DOHH2 (cell line): ENCODE measurements at regions not wholly inside any gene's neighbourhood (a gene's known extent, or its start where the extent isn't known, plus 50 kb on each side); places are given as distances from the start of the nearest gene placed in this dataset.

Experiments
- H3F3A ChIP-seq: fragments of 200-600 bp; sonication (generic), shearing (Covaris generic); 2 replicates; pipeline ENCODE4 v1.6.0; 2016; ENCODE audit warnings: antibody characterized with exemption, mild to moderate bottlenecking; ENCODE audit not compliant: control insufficient read depth, insufficient read depth
- H3K27ac ChIP-seq: fragments of 200-600 bp; sonication (generic); 2 replicates; pipeline ENCODE4 v1.5.1; 2014; ENCODE audit warnings: low read depth, mild to moderate bottlenecking, low read length, moderate library complexity
- H3K27me3 ChIP-seq: fragments of 200-600 bp; sonication (generic); 2 replicates; pipeline ENCODE4 v1.6.1; 2014; ENCODE audit warnings: mild to moderate bottlenecking, low read length, mixed read lengths; ENCODE audit not compliant: control insufficient read depth
- H3K36me3 ChIP-seq: fragments of 200-600 bp; sonication (generic); 2 replicates; pipeline ENCODE4 v1.6.1; 2014; ENCODE audit warnings: mild to moderate bottlenecking, low read length, moderate library complexity, mixed read lengths; ENCODE audit not compliant: control insufficient read depth
- H3K4me1 ChIP-seq: fragments of 200-600 bp; sonication (generic); 2 replicates; pipeline ENCODE4 v1.6.1; 2014; ENCODE audit warnings: mild to moderate bottlenecking, low read length, mixed read lengths; ENCODE audit not compliant: control insufficient read depth
- H3K4me2 ChIP-seq: fragments of 200-600 bp; sonication (generic); 2 replicates; pipeline ENCODE4 v1.6.0; 2014; ENCODE audit warnings: mild to moderate bottlenecking, low read length, moderate library complexity
- H3K4me3 ChIP-seq: fragments of 200-600 bp; sonication (generic); 2 replicates; pipeline ENCODE4 v1.5.1; 2014; ENCODE audit warnings: mild to moderate bottlenecking, low read length, mixed read lengths
- H3K79me2 ChIP-seq: fragments of 200-600 bp; sonication (generic); 2 replicates; pipeline ENCODE4 v1.6.1; 2014; ENCODE audit warnings: mild to moderate bottlenecking, low read length, mixed read lengths; ENCODE audit not compliant: control insufficient read depth
- H3K9me2 ChIP-seq: fragments of 200-600 bp; sonication (generic); replicated peaks from 2 replicates; pipeline ENCODE4 v1.6.1; 2014; ENCODE audit warnings: mild to moderate bottlenecking, low read length, mixed read lengths; ENCODE audit not compliant: control insufficient read depth
- H3K9me3 ChIP-seq: fragments of 200-600 bp; sonication (generic); 2 replicates; pipeline ENCODE4 v1.6.1; 2014; ENCODE audit warnings: antibody characterized with exemption, low read length, mixed read lengths; ENCODE audit not compliant: control insufficient read depth, insufficient read depth
- H4K20me1 ChIP-seq: fragments of 200-600 bp; sonication (generic); 2 replicates; pipeline ENCODE4 v1.6.0; 2014; ENCODE audit warnings: low read depth, mild to moderate bottlenecking, antibody characterized with exemption, low read length, moderate library complexity; ENCODE audit not compliant: control insufficient read depth, insufficient read depth
- CTCF ChIP-seq: fragments of 200-600 bp; sonication (generic); IDR thresholded peaks from one replicate; pipeline ENCODE4 v1.5.1; 2014; ENCODE audit warnings: antibody characterized with exemption, mild to moderate bottlenecking, low read depth, low read length; ENCODE audit not compliant: poor library complexity, severe bottlenecking
- EZH2phosphoT487 ChIP-seq: fragments of 200-600 bp; sonication (generic); IDR thresholded peaks from 2 replicates; pipeline ENCODE4 v1.6.1; 2017; ENCODE audit warnings: borderline replicate concordance, mild to moderate bottlenecking, antibody characterized with exemption, low read length, moderate library complexity, mixed read lengths

- peaks cover 18% of the 10 kb centered on the region for H3K27me3 ChIP-seq
- H3K9me3 ChIP-seq = no peaks in the 10 kb centered on the region
- H3K4me3 ChIP-seq = no peak overlapping the region
- H3K9me2 ChIP-seq = no peaks in the 10 kb centered on the region
- TF ChIP-seq EZH2phosphoT487 = no peak
- H3K36me3 ChIP-seq = no peaks in the 10 kb centered on the region
- H3K79me2 ChIP-seq = no peaks in the 10 kb centered on the region
- no peak overlapping the region for H3K4me2 ChIP-seq
- H3K4me1 ChIP-seq = no peaks in the 10 kb centered on the region
- H4K20me1 ChIP-seq = no peaks in the 10 kb centered on the region
- no peak overlapping the region for H3K27ac ChIP-seq
- no peaks in the 10 kb centered on the region for H3F3A ChIP-seq
Measured at GRCh38 chr10:78391585-78391984, 357.9 kb downstream of the RPS24 start.

- Histone ChIP-seq H3K4me3 (no peak overlapping the region), H3K27me3 (peaks cover 18% of the 10 kb centered on the region), H3K9me3 (no peaks in the 10 kb centered on the region), H3K79me2 (no peaks in the 10 kb centered on the region), H4K20me1 (no peaks in the 10 kb centered on the region), H3K4me2 (no peak overlapping the region), H3K27ac (no peak overlapping the region), H3K36me3 (no peaks in the 10 kb centered on the region), H3F3A (no peaks in the 10 kb centered on the region), H3K9me2 (no peaks in the 10 kb centered on the region), H3K4me1 (no peaks in the 10 kb centered on the region)
- TF ChIP-seq EZH2phosphoT487 (no peak), CTCF (no peak)
Measured at GRCh38 chr10:78392197-78392596, 358.5 kb downstream of the RPS24 start.

GRCh38 chr10:78393094-78393493 is 359.4 kb downstream of the RPS24 start:
- Histone ChIP-seq H3F3A (no peaks in the 10 kb centered on the region), H3K4me2 (no peak overlapping the region), H3K27me3 (peaks cover 18% of the 10 kb centered on the region), H3K9me3 (no peaks in the 10 kb centered on the region), H3K9me2 (no peaks in the 10 kb centered on the region), H3K79me2 (no peaks in the 10 kb centered on the region), H3K27ac (no peak overlapping the region), H3K36me3 (no peaks in the 10 kb centered on the region), H4K20me1 (no peaks in the 10 kb centered on the region), H3K4me3 (no peak overlapping the region), H3K4me1 (no peaks in the 10 kb centered on the region)
- TF ChIP-seq CTCF (no peak), EZH2phosphoT487 (no peak)

GRCh38 chr10:78394047-78394446 is 360.4 kb downstream of the RPS24 start:
- Histone ChIP-seq H3K9me2 (no peaks in the 10 kb centered on the region), H3K27ac (no peak overlapping the region), H3K36me3 (no peaks in the 10 kb centered on the region), H3F3A (no peaks in the 10 kb centered on the region), H3K4me2 (no peak overlapping the region), H3K79me2 (no peaks in the 10 kb centered on the region), H4K20me1 (no peaks in the 10 kb centered on the region), H3K27me3 (peaks cover 17% of the 10 kb centered on the region), H3K4me3 (no peak overlapping the region), H3K9me3 (no peaks in the 10 kb centered on the region), H3K4me1 (no peaks in the 10 kb centered on the region)
- no peak for TF ChIP-seq CTCF
- no peak for TF ChIP-seq EZH2phosphoT487
